WTC11 (cell line): ENCODE measurements at regions not wholly inside any gene's neighbourhood (a gene's known extent, or its start where the extent isn't known, plus 50 kb on each side); places are given as distances from the start of the nearest gene placed in this dataset.

Source experiments
- ATAC-seq: fragments of 200-7000 bp; cut with Tn5 transposase; 2 replicates; pipeline ENCODE4 v1.10.0; 2021; ENCODE audit warnings: mild to moderate bottlenecking, moderate library complexity
- CTCF ChIA-PET: fragments of 300-600 bp; sonication (Branson Sonifier 250); formaldehyde crosslinking; loops from one replicate; lab custom pipeline; 2021; ENCODE audit warnings: antibody characterized with exemption; lab: Charles Lee
- POLR2A ChIA-PET: fragments of 350-600 bp; sonication (Branson Sonifier 250); formaldehyde crosslinking; loops from one replicate; lab custom pipeline; 2021; ENCODE audit warnings: antibody characterized with exemption; lab: Charles Lee
- DNase-seq: peaks from one replicate; pipeline ENCODE4 v3.0.0; 2021; ENCODE audit warnings: low spot score
- H3K27ac Mint-ChIP-seq: 2 replicates; pipeline ENCODE4 v1.8.0; 2021; ENCODE audit warnings: mixed read lengths
- H3K27me3 Mint-ChIP-seq: 2 replicates; pipeline ENCODE4 v1.8.0; 2021; ENCODE audit warnings: low read depth, mild to moderate bottlenecking, moderate library complexity, mixed read lengths
- H3K36me3 Mint-ChIP-seq: 2 replicates; pipeline ENCODE4 v1.8.0; 2021; ENCODE audit warnings: mixed read lengths
- H3K4me1 Mint-ChIP-seq: 2 replicates; pipeline ENCODE4 v1.8.0; 2022; ENCODE audit warnings: mixed read lengths
- H3K4me3 Mint-ChIP-seq: 2 replicates; pipeline ENCODE4 v1.8.0; 2021; ENCODE audit warnings: mild to moderate bottlenecking, moderate library complexity, mixed read lengths
- H3K9me3 Mint-ChIP-seq: 2 replicates; pipeline ENCODE4 v1.8.0; 2021; ENCODE audit warnings: mixed read lengths
- GRHL2 ChIP-seq: fragments of 250-450 bp; sonication (Bioruptor Pico); IDR thresholded peaks from 2 replicates; pipeline ENCODE4 v1.8.0; 2022; ENCODE audit warnings: mild to moderate bottlenecking, moderate library complexity; ENCODE audit not compliant: insufficient replicate concordance, severe bottlenecking
- GTF2I ChIP-seq: fragments of 250-450 bp; sonication (Bioruptor Pico); conservative IDR thresholded peaks from 2 replicates; pipeline ENCODE4 v1.4.0; 2021; ENCODE audit warnings: mild to moderate bottlenecking
- NR1H2 ChIP-seq: sonication (generic); formaldehyde crosslinking; IDR thresholded peaks from 2 replicates; pipeline ENCODE4 v1.9.0; 2021; ENCODE audit warnings: mild to moderate bottlenecking, moderate library complexity, missing genetic modification reagents
- TP53 ChIP-seq: sonication (generic); formaldehyde crosslinking; IDR thresholded peaks from 2 replicates; pipeline ENCODE4 v1.8.1; 2023; ENCODE audit warnings: mild to moderate bottlenecking, missing genetic modification reagents
- ZNF416 ChIP-seq: fragments of 250-450 bp; sonication (Bioruptor Pico); IDR thresholded peaks from 2 replicates; pipeline ENCODE4 v1.9.0; 2021; ENCODE audit warnings: mild to moderate bottlenecking, inconsistent platforms
- TF ChIP-seq, protein P1 (sequence below): fragments of 250-450 bp; sonication (Bioruptor Pico); IDR thresholded peaks from 2 replicates; pipeline ENCODE4 v1.9.0; 2021; ENCODE audit warnings: mild to moderate bottlenecking, borderline replicate concordance
- TF ChIP-seq, protein P2 (sequence below): fragments of 250-450 bp; sonication (Bioruptor Pico); IDR thresholded peaks from 2 replicates; pipeline ENCODE4 v2.1.2; 2022; ENCODE audit warnings: mild to moderate bottlenecking, moderate library complexity
- TF ChIP-seq, protein P3 (sequence below): sonication (generic); formaldehyde crosslinking; IDR thresholded peaks from 2 replicates; pipeline ENCODE4 v1.8.1; 2022; ENCODE audit warnings: low read depth, missing genetic modification reagents, borderline replicate concordance
- TF ChIP-seq, protein P4 (sequence below): sonication (generic); formaldehyde crosslinking; IDR thresholded peaks from 2 replicates; pipeline ENCODE4 v1.8.1; 2022; ENCODE audit warnings: missing genetic modification reagents, borderline replicate concordance

DNA sequence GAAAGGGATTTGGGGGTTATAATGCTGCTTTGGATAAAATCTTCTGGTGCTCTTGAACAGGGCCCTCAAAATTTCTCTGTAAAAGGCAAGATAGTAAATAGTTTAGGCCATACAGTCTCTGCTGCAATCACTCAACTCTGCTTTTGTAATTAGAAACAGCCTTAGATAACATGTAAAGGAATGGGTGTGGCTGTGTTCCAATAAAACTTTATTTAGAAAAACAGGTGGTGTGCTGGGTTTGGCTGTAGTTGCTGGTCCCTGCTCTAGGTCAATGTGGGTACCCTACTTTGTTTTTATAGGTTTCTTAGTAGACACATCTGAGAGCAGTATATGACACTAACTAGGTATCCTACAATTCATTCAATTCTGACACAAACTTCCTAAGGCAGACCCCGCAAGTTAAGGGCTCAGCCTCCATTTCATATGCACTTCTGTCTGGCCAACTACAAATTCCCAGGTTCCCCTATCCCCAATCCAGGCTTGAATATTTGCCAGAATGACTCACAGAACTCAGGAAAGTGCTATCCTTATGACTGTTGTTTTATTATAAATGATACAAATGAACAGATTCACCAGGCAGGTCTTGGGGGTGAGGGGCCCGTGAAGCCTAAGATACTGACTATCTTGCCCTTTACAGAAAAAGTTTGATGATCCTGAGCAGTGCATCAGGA lies 349.9 kb downstream of the RPS24 start (continued):
- TF ChIP-seq, protein P1, sequence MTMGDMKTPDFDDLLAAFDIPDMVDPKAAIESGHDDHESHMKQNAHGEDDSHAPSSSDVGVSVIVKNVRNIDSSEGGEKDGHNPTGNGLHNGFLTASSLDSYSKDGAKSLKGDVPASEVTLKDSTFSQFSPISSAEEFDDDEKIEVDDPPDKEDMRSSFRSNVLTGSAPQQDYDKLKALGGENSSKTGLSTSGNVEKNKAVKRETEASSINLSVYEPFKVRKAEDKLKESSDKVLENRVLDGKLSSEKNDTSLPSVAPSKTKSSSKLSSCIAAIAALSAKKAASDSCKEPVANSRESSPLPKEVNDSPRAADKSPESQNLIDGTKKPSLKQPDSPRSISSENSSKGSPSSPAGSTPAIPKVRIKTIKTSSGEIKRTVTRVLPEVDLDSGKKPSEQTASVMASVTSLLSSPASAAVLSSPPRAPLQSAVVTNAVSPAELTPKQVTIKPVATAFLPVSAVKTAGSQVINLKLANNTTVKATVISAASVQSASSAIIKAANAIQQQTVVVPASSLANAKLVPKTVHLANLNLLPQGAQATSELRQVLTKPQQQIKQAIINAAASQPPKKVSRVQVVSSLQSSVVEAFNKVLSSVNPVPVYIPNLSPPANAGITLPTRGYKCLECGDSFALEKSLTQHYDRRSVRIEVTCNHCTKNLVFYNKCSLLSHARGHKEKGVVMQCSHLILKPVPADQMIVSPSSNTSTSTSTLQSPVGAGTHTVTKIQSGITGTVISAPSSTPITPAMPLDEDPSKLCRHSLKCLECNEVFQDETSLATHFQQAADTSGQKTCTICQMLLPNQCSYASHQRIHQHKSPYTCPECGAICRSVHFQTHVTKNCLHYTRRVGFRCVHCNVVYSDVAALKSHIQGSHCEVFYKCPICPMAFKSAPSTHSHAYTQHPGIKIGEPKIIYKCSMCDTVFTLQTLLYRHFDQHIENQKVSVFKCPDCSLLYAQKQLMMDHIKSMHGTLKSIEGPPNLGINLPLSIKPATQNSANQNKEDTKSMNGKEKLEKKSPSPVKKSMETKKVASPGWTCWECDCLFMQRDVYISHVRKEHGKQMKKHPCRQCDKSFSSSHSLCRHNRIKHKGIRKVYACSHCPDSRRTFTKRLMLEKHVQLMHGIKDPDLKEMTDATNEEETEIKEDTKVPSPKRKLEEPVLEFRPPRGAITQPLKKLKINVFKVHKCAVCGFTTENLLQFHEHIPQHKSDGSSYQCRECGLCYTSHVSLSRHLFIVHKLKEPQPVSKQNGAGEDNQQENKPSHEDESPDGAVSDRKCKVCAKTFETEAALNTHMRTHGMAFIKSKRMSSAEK (CRISPR knock-in tag) = no peak
- TF ChIP-seq, protein P2, sequence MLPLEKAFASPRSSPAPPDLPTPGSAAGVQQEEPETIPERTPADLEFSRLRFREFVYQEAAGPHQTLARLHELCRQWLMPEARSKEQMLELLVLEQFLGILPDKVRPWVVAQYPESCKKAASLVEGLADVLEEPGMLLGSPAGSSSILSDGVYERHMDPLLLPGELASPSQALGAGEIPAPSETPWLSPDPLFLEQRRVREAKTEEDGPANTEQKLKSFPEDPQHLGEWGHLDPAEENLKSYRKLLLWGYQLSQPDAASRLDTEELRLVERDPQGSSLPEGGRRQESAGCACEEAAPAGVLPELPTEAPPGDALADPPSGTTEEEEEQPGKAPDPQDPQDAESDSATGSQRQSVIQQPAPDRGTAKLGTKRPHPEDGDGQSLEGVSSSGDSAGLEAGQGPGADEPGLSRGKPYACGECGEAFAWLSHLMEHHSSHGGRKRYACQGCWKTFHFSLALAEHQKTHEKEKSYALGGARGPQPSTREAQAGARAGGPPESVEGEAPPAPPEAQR = no peak
- TF ChIP-seq GRHL2 (CRISPR knock-in tag) (no peak), NR1H2 (CRISPR knock-in tag) (no peak), GTF2I (CRISPR knock-in tag) (no peak)
- TF ChIP-seq, protein P3, sequence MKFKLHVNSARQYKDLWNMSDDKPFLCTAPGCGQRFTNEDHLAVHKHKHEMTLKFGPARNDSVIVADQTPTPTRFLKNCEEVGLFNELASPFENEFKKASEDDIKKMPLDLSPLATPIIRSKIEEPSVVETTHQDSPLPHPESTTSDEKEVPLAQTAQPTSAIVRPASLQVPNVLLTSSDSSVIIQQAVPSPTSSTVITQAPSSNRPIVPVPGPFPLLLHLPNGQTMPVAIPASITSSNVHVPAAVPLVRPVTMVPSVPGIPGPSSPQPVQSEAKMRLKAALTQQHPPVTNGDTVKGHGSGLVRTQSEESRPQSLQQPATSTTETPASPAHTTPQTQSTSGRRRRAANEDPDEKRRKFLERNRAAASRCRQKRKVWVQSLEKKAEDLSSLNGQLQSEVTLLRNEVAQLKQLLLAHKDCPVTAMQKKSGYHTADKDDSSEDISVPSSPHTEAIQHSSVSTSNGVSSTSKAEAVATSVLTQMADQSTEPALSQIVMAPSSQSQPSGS (CRISPR knock-in tag) = no peak

DNA sequence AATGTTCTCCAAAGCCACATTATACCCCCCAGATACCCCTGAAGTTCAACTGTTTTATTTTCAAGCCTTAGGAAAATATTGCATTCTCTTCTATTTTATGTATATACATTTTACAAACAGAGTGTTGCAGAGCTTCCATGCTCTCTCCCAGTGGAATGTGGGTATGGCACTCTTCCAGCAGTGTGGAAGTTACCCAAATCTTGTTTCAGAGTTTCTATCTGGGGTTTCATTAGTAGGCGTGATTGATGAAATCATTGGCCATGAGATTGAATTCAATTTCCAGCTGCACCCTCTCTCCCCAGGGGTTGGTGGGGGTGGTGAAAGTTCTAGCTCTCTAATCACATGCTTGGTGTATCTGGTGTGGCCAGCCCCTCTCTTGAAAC lies 350.4 kb downstream of the RPS24 start:
- Mint-ChIP-seq H3K27me3 (peaks cover 5% of the 10 kb centered on the region), H3K4me1 (peaks cover 6% of the 10 kb centered on the region), H3K9me3 (peaks cover 15% of the 10 kb centered on the region), H3K36me3 (peaks cover 6% of the 10 kb centered on the region), H3K27ac (no peak overlapping the region), H3K4me3 (no peak overlapping the region)
- CTCF ChIA-PET = no interaction called here
- no peak for DNase-seq
- TF ChIP-seq, protein P1 (CRISPR knock-in tag) = no peak
- no peak for TF ChIP-seq TP53 (CRISPR knock-in tag)
- no peak for TF ChIP-seq ZNF416
- TF ChIP-seq, protein P4, sequence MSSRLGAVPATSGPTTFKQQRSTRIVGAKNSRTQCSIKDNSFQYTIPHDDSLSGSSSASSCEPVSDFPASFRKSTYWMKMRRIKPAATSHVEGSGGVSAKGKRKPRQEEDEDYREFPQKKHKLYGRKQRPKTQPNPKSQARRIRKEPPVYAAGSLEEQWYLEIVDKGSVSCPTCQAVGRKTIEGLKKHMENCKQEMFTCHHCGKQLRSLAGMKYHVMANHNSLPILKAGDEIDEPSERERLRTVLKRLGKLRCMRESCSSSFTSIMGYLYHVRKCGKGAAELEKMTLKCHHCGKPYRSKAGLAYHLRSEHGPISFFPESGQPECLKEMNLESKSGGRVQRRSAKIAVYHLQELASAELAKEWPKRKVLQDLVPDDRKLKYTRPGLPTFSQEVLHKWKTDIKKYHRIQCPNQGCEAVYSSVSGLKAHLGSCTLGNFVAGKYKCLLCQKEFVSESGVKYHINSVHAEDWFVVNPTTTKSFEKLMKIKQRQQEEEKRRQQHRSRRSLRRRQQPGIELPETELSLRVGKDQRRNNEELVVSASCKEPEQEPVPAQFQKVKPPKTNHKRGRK (CRISPR knock-in tag) = no peak
- ATAC-seq = no peak
- POLR2A ChIA-PET = interaction anchor here (0.9 kb wide), 1 partner anchor 23 kb away, joined by 3 read pairs; no protein-coding TSS in a partner anchor
